GF-D8 (cell line): ENCODE measurements at regions not wholly inside any gene's neighbourhood (a gene's known extent, or its start where the extent isn't known, plus 50 kb on each side); places are given as distances from the start of the nearest gene placed in this dataset.

Experiments used
- DNase-seq: peaks from one replicate; lab custom pipeline; 2025; lab: John Stamatoyannopoulos, UW

- no peak for DNase-seq
These were observed 88.7 kb upstream of the IRF2BP2 start for GRCh38 chr1:234698686-234699085.

DNA sequence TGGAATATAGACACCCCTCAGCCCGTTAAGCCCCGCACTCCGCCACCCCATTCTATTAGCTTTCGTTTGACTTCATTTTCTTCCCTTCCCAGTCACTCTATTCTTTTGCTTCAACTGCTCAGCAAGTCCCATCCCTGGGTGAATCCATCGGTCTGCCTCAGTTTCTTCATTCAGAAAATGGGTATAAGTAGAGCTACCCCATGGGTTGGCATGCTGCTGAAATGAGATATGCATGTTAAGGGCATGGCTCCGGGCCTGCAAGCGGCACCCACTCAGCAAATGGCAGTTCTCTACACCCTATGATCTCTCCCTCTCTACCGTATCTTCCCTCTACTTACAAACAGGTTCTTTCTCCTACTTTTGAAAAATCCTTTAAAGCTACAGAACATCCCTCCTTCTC is 87.8 kb upstream of the IRF2BP2 start:
- no peak for DNase-seq

GRCh38 chr1:234697015-234697414 is 87.0 kb upstream of the IRF2BP2 start:
- DNase-seq = no peak

DNA sequence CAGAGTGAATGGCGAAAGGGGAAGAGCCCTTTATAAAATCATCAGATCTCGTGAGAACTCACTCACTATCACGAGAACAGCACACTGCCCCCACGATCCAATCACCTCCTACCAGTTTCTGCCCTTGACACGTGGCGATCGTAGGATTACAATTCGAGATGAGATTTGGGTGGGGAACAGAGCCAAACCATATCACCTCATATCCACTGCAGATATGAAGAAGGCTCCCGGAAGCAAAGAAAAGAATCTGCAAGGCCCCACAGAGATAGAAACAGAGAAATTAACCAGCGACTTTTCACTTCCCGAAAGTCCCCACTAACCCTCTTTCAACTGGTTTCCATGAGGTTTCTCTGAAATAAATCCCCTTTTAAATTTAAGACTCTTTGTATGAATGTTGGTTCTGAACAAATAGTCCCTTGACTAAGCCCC is 86.2 kb upstream of the IRF2BP2 start:
- DNase-seq = no peak

- no peak for DNase-seq
These were observed 84.7 kb upstream of the IRF2BP2 start for GRCh38 chr1:234694661-234695060.

DNA sequence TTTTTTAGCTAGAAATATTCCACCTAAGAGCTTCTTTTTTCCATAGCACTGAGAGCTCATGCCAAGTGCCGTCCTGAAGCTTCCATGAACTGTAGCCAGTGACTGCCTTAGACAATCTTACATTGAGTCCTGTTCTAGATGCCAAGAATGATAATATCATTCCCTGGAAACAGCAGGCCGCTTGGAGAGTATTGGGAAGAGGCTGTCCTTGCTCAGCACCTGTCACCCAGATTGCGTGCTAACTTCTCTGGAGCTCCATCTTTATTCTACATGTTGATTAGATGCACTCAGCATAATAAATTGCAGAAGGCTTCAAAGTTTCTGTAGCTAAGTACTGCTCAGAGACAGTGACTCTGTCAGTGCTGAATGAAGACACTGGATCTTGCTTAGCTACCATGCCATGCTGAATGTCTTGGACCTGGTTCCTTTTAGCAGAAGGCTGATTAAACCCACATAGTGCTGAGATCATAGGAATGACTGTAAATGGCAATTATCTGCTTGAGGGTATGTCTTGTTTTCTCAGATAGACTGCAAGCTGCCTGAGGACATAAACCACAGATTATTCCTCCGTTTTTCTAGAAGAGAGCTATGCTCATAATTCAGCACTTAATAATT is 83.1 kb upstream of the IRF2BP2 start:
- DNase-seq = no peak

GRCh38 chr1:234691567-234691966 is 81.6 kb upstream of the IRF2BP2 start:
- no peak for DNase-seq

- no peak for DNase-seq
These were observed 80.9 kb upstream of the IRF2BP2 start for GRCh38 chr1:234690872-234691271.

- DNase-seq = no peak
These were observed 79.3 kb upstream of the IRF2BP2 start for GRCh38 chr1:234689236-234689635.

- DNase-seq = no peak
These were observed 77.0 kb upstream of the IRF2BP2 start for GRCh38 chr1:234687011-234687410.

DNA sequence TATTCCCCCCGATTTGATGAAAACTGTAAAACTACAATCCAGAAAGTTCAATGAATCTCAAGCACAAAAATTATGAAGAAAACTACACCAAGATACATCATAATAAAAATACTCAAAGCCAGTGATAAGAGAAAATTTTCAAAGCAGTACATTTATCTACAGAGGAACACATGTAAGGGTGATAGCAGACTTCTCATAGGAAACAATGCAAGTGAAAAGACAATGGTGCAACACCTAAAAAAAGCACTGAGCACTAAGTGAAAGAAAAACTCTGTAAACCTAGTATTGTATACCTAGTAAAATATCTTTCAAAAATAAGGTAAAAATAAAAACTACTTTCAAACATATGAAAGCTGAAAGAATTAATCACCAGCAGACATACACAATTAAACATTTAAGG is 76.1 kb upstream of the IRF2BP2 start:
- DNase-seq = no peak

DNA sequence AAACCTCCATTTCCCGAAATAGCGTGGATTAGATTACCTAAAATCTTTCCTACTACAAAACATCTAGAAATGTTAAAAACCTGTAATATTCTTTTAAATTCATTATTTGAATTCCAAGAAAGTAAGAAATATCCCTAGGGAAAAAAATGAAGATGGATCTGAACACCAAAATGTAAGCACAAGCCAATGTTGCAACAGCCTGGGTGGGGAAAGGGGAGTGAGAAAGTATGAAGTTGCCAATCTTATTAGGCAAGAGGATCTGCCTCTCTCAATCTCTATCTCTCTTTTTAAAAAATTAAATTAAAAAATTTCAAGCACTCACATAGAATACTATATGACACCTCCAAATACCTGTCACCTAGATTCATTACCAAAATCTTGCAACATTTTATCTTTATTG is 74.9 kb upstream of the IRF2BP2 start:
- DNase-seq = no peak

GRCh38 chr1:234683861-234684632 is 74.1 kb upstream of the IRF2BP2 start:
- peak; percentile 78 for DNase-seq

- DNase-seq = no peak
These were observed 73.3 kb upstream of the IRF2BP2 start for GRCh38 chr1:234683127-234683860.

GRCh38 chr1:234681990-234682389 is 72.0 kb upstream of the IRF2BP2 start:
- no peak for DNase-seq

- no peak for DNase-seq
These were observed 71.1 kb upstream of the IRF2BP2 start for GRCh38 chr1:234681065-234681464.

DNA sequence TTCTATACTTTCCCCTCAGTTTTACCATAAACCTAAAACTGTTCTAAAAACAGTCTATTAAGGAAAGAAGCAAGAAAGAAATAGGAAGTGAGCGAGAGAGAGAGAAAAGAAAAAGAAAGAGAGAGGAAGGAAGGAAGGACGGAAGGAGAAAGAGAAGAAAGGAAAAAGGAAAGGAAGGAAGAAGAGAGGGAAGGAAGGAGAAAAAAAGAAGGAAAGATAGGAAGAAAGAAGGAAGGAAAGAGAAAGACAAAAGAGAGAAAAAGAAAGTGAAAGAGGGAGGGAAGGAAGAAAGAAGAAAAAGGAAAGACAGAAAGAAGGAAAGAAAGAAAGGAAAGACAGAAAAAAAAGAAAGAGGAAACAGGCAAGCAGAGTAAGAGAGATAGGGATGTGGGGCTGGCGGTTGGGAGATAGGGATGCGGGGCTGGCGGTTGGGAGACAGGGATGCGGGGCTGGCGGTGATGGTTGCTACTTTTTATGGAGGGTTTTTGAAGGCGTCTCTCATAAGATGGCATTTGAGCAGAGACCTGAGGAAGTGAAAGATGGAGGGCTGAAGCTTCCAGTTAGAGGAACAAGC is 70.4 kb upstream of the IRF2BP2 start:
- DNase-seq = no peak

DNA sequence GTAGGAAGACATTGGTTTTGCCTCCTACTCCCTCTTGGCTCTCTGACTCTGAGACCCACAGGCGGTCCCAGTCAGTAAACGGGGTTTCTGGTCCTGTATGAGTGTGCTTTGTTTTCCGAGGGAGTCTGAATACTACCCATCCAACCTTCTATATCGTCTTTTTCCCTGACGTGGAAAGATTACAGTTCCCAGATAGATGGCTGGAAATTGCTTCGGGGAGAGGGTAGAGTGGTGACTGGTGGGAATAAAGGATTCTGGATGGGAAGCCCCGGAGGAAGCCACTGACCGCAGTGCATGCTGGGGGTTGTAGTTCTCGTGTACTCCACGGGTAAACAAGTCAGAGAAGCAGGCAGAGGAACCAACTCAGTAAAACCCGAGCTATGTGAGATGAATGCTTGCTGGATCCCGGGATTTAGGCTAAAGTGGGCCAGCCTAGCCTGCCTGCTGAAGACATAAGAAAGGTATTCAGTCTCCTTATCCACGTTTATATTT is 66.2 kb upstream of the IRF2BP2 start:
- DNase-seq = no peak

DNA sequence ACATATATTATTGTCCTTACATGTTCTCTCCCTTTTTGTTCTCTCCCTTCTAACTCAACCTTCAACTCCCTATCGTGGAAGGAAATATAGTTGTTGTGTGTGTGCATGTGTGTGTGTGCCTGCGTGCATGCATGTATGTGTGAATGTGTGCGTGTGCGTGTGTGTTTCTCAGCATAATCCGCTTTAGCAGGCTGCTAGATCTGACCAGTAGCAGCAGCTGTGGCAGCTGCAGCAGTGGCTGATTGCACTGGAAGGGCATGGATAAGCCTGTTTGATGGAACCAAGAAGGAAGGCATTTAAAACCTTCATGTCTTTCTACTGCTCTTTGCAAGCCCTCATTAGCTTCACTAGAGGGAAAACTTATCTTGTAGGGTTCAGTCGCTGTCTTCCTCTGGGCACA is 65.6 kb upstream of the IRF2BP2 start:
- no peak for DNase-seq

- DNase-seq = no peak
These were observed 65.0 kb upstream of the IRF2BP2 start for GRCh38 chr1:234675006-234675405.

DNA sequence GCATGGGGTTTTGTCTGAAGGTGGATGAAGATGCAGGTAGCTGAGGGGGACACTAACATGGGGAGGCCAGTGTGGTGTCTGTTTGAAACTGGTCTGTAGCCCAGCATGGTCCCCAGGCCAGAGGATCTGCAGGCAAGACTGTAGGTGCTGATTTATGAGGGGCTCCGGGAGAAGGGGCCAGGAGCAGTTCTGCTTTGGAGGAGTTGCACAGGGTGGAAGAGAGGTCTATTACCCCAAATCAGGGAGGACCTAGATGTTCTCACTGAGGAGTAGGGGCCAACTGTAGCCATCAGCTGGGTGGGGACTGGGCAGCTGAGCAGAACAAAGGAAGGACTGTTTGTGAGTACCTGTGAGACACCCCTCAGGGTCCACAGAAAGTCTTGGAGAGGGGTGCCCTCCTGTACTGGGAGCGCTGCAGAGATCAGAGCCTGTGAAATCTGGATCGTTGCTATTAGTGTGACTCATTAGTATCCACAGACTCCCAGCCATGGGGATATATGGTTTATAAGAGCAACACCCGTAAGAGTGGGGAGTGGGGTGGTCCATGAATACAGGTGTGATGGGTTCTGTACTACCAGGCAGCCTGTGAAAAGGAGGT is 64.3 kb upstream of the IRF2BP2 start:
- DNase-seq = no peak
